HepG2 (cell line): ENCODE measurements at regions not wholly inside any gene's neighbourhood (a gene's known extent, or its start where the extent isn't known, plus 50 kb on each side); places are given as distances from the start of the nearest gene placed in this dataset.

ENCODE experiments used
- ATAC-seq: fragments of 200-7000 bp; cut with Tn5 transposase; 3 replicates; pipeline ENCODE4 v1.9.1; 2020; ENCODE audit warnings: mild to moderate bottlenecking, moderate library complexity
- BruUV-seq: library from RNA; stranded (reverse); fragments of 400-500 nt; replicated peaks from 2 replicates; lab custom pipeline; 2021; lab: Mats Ljungman, UMichigan
- CTCF ChIA-PET: fragments of 300-600 bp; formaldehyde crosslinking; extraction: SDS; loops from one replicate; lab custom pipeline; 2021; ENCODE audit warnings: low total read pairs, inconsistent platforms, low intra/inter-chr PET ratio; lab: Yijun Ruan, JAX
- POLR2A ChIA-PET: fragments of 350-600 bp; sonication (Branson Sonifier 250); formaldehyde crosslinking; loops from one replicate; lab custom pipeline; 2020; ENCODE audit warnings: antibody characterized with exemption, inconsistent platforms; lab: Yijun Ruan, JAX
- DNase-seq: peaks from one replicate; pipeline ENCODE4 v3.0.0-alpha.2; 2015; ENCODE audit warnings: low spot score
- FAIRE-seq: peaks from 3 replicates; lab custom pipeline; 2011; peaks lifted over from hg19 to GRCh38; lab: Jason Lieb, UNC
- H2AFZ ChIP-seq: one replicate; pipeline ENCODE4 v1.6.1; 2011; ENCODE audit warnings: low read length, inconsistent platforms
- H3K27ac ChIP-seq: fragments of 300-600 bp; 3 replicates; pipeline ENCODE4 v1.8.0; 2011; ENCODE audit warnings: mixed run types, mild to moderate bottlenecking, mixed read lengths, low read length, inconsistent platforms; ENCODE audit not compliant: insufficient read depth; ENCODE audit errors: extremely low read length
- H3K27me3 ChIP-seq, 2 experiments: fragments of 200-600 bp in 1 of 2; 2 replicates in 1 of 2; 3 replicates in 1 of 2; pipeline versions ENCODE4 v1.6.0 to v1.8.0; 2011; ENCODE audit warnings: low read length in 2 of 2, mild to moderate bottlenecking in 2 of 2, moderate library complexity in 2 of 2, inconsistent platforms in 1 of 2; ENCODE audit not compliant: insufficient read depth in 2 of 2, control insufficient read depth in 1 of 2
- H3K36me3 ChIP-seq, 2 experiments: fragments of 200-600 bp in 1 of 2; replicated peaks in 1 of 2; 2 replicates in 1 of 2; 3 replicates in 1 of 2; pipeline versions ENCODE4 v1.5.1 to v1.8.0; 2011; ENCODE audit warnings: low read length in 2 of 2, inconsistent platforms in 1 of 2; ENCODE audit not compliant: insufficient read depth in 2 of 2, control insufficient read depth in 1 of 2
- H3K4me1 ChIP-seq: 2 replicates; pipeline ENCODE4 v1.5.1; 2012; ENCODE audit warnings: low read length, inconsistent platforms; ENCODE audit not compliant: insufficient read depth
- H3K4me2 ChIP-seq: 2 replicates; pipeline ENCODE4 v1.6.0; 2011; ENCODE audit warnings: low read depth, low read length, inconsistent platforms
- H3K4me3 ChIP-seq, 3 experiments: fragments of 200-600 bp in 1 of 3; sonication (generic), shearing (Covaris generic) in 1 of 3; replicated peaks in 1 of 3; 2 replicates each; pipeline ENCODE4 v1.5.1; 2011 to 2016; ENCODE audit warnings: low read length in 3 of 3, inconsistent platforms in 2 of 3, low read depth in 2 of 3, mild to moderate bottlenecking in 2 of 3, control low read depth in 1 of 3, mixed read lengths in 1 of 3; ENCODE audit not compliant: insufficient read depth in 1 of 3
- H3K79me2 ChIP-seq: one replicate; pipeline ENCODE4 v1.6.1; 2011; ENCODE audit warnings: low read length, inconsistent platforms; ENCODE audit not compliant: insufficient read depth
- H3K9ac ChIP-seq: 2 replicates; pipeline ENCODE4 v1.6.0; 2011; ENCODE audit warnings: mild to moderate bottlenecking, low read depth, low read length, inconsistent platforms; ENCODE audit not compliant: insufficient read depth
- H3K9me3 ChIP-seq: 2 replicates; pipeline ENCODE4 v1.5.1; 2012; ENCODE audit warnings: mild to moderate bottlenecking, low read length
- H4K20me1 ChIP-seq: 2 replicates; pipeline ENCODE4 v1.6.0; 2011; ENCODE audit warnings: inconsistent platforms, mild to moderate bottlenecking, low read length, moderate library complexity; ENCODE audit not compliant: insufficient read depth
- CREM ChIP-seq, 2 experiments: sonication (generic) in 1 of 2; formaldehyde crosslinking in 1 of 2; IDR thresholded peaks; 2 replicates each; pipeline versions ENCODE4 v1.4.0 to v1.6.1; 2016 to 2020; ENCODE audit warnings: antibody characterized with exemption in 1 of 2, mild to moderate bottlenecking in 1 of 2, missing genetic modification reagents in 1 of 2
- ELK4 ChIP-seq: sonication (generic); formaldehyde crosslinking; IDR thresholded peaks from 2 replicates; pipeline ENCODE4 v1.9.0; 2021; ENCODE audit warnings: missing genetic modification reagents, borderline replicate concordance
- MATR3 ChIP-seq: sonication (generic); formaldehyde crosslinking; IDR thresholded peaks from 2 replicates; pipeline ENCODE4 v1.4.0; 2020; ENCODE audit warnings: missing genetic modification reagents
- SOX6 ChIP-seq, 2 experiments: fragments of 450-650 bp in 1 of 2; sonication (generic) in 1 of 2; formaldehyde crosslinking in 1 of 2; IDR thresholded peaks; 2 replicates each; pipeline versions ENCODE4 v1.4.0 to v1.6.1; 2017 to 2020; ENCODE audit warnings: antibody characterized with exemption in 1 of 2, mild to moderate bottlenecking in 1 of 2, missing genetic modification reagents in 1 of 2
- SSRP1 ChIP-seq: IDR thresholded peaks from 2 replicates; pipeline ENCODE4 v1.6.1; 2016; ENCODE audit warnings: control low read depth
- ZBTB42 ChIP-seq: sonication (generic); formaldehyde crosslinking; IDR thresholded peaks from 2 replicates; pipeline ENCODE4 v1.5.0; 2020; ENCODE audit warnings: mild to moderate bottlenecking, missing genetic modification reagents
- ZC3H4 ChIP-seq: sonication (generic); formaldehyde crosslinking; IDR thresholded peaks from 2 replicates; pipeline ENCODE4 v1.4.0; 2020; ENCODE audit warnings: missing genetic modification reagents, borderline replicate concordance
- ZNF230 ChIP-seq: sonication (generic); formaldehyde crosslinking; IDR thresholded peaks from 2 replicates; pipeline ENCODE4 v1.4.0; 2020; ENCODE audit warnings: mild to moderate bottlenecking, missing genetic modification reagents
- ZNF546 ChIP-seq: sonication (generic); formaldehyde crosslinking; conservative IDR thresholded peaks from 2 replicates; pipeline ENCODE4 v1.8.1; 2023; ENCODE audit warnings: mild to moderate bottlenecking, missing genetic modification reagents
- ZNF562 ChIP-seq: sonication (generic); formaldehyde crosslinking; IDR thresholded peaks from 2 replicates; pipeline ENCODE4 v1.8.0; 2022; ENCODE audit warnings: missing genetic modification reagents, borderline replicate concordance
- ZNF580 ChIP-seq: IDR thresholded peaks from 2 replicates; pipeline ENCODE4 v1.6.1; 2016; ENCODE audit warnings: low read depth, borderline replicate concordance
- ZNF607 ChIP-seq: sonication (generic); formaldehyde crosslinking; IDR thresholded peaks from 2 replicates; pipeline ENCODE4 v1.5.1; 2020; ENCODE audit warnings: missing genetic modification reagents, mild to moderate bottlenecking, borderline replicate concordance
- ZNF747 ChIP-seq: sonication (generic); formaldehyde crosslinking; IDR thresholded peaks from 2 replicates; pipeline ENCODE4 v1.8.1; 2023; ENCODE audit warnings: missing genetic modification reagents, mild to moderate bottlenecking, borderline replicate concordance
- ZNF761 ChIP-seq: sonication (generic); formaldehyde crosslinking; conservative IDR thresholded peaks from 2 replicates; pipeline ENCODE4 v1.4.0; 2020; ENCODE audit warnings: mild to moderate bottlenecking, missing genetic modification reagents
- WGBS: methylation state at CpG from one replicate; pipeline ENCODE4 v1.1.6; 2017; ENCODE audit warnings: low lambda C conversion rate; 5-methylcytosine and 5-hydroxymethylcytosine counted together
- in situ Hi-C: cut with HindIII; loops from 2 replicates; pipeline ENCODE4 v1.10.0; 2017; ENCODE audit warnings: low pct_unique_long_range_greater_than_20kb; ENCODE audit not compliant: extremely low pct_ligation_motif_present
- intact Hi-C: fragments of 100-400 bp; cut with micrococcal nuclease; formaldehyde crosslinking; loops from one replicate; pipeline ENCODE4 v1.10.0; 2022; ENCODE audit not compliant: unreplicated experiment
- TF ChIP-seq, protein P1 (sequence below): sonication (generic); formaldehyde crosslinking; IDR thresholded peaks from 2 replicates; pipeline ENCODE4 v1.5.0; 2020; ENCODE audit warnings: mild to moderate bottlenecking, missing genetic modification reagents, borderline replicate concordance
- TF ChIP-seq, protein P2 (sequence below): IDR thresholded peaks from 2 replicates; pipeline ENCODE4 v1.6.1; 2016

DNA sequence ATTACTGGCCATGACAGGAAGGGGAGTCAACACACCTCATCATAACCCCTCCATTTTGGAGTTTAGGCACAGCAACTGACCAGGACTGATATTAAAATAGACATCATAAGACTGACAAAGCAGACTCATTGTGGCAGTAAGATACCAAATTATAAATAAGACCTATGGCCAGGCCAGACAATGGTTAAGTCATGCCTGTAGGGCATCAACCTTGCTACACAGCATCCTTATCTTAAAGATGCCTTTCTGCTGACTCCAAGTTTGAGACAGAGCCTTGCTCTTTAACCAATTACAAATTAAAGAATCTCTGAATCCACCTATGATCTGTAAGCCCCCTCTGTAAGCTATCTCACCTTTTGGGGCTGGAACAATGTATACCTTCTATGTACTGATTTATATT is 65.5 kb downstream of the VCX2 start:
- Histone ChIP-seq H2AFZ (no peak overlapping the region), H4K20me1 (no peaks in the 10 kb centered on the region), H3K9ac (no peak overlapping the region), H3K4me3 (no peak overlapping the region), H3K4me1 (no peaks in the 10 kb centered on the region), H3K79me2 (no peaks in the 10 kb centered on the region), H3K36me3 (no peaks in the 10 kb centered on the region), H3K9me3 (no peaks in the 10 kb centered on the region), H3K27ac (no peak overlapping the region), H3K4me2 (no peak overlapping the region), H3K27me3 (no peaks in the 10 kb centered on the region)
- ChIA-PET POLR2A (no interaction called here), CTCF (no interaction called here)
- FAIRE-seq (no peak), ATAC-seq (no peak), DNase-seq (no peak)
- BruUV-seq, result no TSS peak
- in situ Hi-C loops, result no loop called here
- intact Hi-C loops, result no loop called here
- TF ChIP-seq, protein P1, sequence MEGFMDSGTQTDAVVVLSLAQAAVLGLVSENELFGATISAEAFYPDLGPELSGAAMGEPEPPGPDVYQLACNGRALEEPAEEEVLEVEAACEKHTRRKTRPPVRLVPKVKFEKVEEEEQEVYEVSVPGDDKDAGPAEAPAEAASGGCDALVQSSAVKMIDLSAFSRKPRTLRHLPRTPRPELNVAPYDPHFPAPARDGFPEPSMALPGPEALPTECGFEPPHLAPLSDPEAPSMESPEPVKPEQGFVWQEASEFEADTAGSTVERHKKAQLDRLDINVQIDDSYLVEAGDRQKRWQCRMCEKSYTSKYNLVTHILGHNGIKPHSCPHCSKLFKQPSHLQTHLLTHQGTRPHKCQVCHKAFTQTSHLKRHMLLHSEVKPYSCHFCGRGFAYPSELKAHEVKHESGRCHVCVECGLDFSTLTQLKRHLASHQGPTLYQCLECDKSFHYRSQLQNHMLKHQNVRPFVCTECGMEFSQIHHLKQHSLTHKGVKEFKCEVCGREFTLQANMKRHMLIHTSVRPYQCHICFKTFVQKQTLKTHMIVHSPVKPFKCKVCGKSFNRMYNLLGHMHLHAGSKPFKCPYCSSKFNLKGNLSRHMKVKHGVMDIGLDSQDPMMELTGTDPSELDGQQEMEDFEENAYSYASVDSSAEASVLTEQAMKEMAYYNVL (CRISPR knock-in tag), result no peak
- TF ChIP-seq, protein P2, sequence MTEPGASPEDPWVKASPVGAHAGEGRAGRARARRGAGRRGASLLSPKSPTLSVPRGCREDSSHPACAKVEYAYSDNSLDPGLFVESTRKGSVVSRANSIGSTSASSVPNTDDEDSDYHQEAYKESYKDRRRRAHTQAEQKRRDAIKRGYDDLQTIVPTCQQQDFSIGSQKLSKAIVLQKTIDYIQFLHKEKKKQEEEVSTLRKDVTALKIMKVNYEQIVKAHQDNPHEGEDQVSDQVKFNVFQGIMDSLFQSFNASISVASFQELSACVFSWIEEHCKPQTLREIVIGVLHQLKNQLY, result no peak
- TF ChIP-seq CREM (IDR thresholded peaks at IDR 0.05) (no peak), CREM (CRISPR knock-in tag; IDR thresholded peaks at IDR 0.05) (no peak), ZNF546 (CRISPR knock-in tag) (no peak), SOX6 (IDR thresholded peaks at IDR 0.05) (no peak), SOX6 (CRISPR knock-in tag; IDR thresholded peaks at IDR 0.05) (no peak)

- no TSS peak for BruUV-seq
- in situ Hi-C loops (no loop called here), intact Hi-C loops (no loop called here)
- H3K9ac ChIP-seq, result no peak overlapping the region
- CTCF ChIA-PET, result no interaction called here
- H3K79me2 ChIP-seq, result no peaks in the 10 kb centered on the region
- H2AFZ ChIP-seq, result no peak overlapping the region
- DNase-seq, result no peak
- H3K4me1 ChIP-seq, result no peaks in the 10 kb centered on the region
- H3K27ac ChIP-seq, result no peak overlapping the region
- 78% methylated on average over 6 of the region's 6 CpGs for WGBS
- no peak for ATAC-seq
- no peaks in the 10 kb centered on the region for H3K36me3 ChIP-seq
- no peaks in the 10 kb centered on the region for H4K20me1 ChIP-seq
- FAIRE-seq, result no peak
- POLR2A ChIA-PET, result no interaction called here
- no peak overlapping the region for H3K4me2 ChIP-seq
- H3K27me3 ChIP-seq, result no peaks in the 10 kb centered on the region
- H3K9me3 ChIP-seq, result no peaks in the 10 kb centered on the region
- H3K4me3 ChIP-seq, result no peak overlapping the region
- TF ChIP-seq ZNF761 (CRISPR knock-in tag), result no peak
- no peak for TF ChIP-seq ZNF562 (CRISPR knock-in tag)
- TF ChIP-seq ZBTB42 (CRISPR knock-in tag), result no peak
- no peak for TF ChIP-seq ZNF747 (CRISPR knock-in tag)
- TF ChIP-seq ELK4 (CRISPR knock-in tag), result no peak
- TF ChIP-seq ZC3H4 (CRISPR knock-in tag), result no peak
- no peak for TF ChIP-seq SSRP1 (CRISPR knock-in tag)
- TF ChIP-seq ZNF607 (CRISPR knock-in tag), result no peak
- TF ChIP-seq MATR3 (CRISPR knock-in tag), result no peak
- no peak for TF ChIP-seq ZNF230
- TF ChIP-seq ZNF580, result no peak
These were observed 67.4 kb downstream of the VCX2 start for GRCh38 chrX:8103655-8104054.
